Caco-2 (cell line): ENCODE measurements at regions not wholly inside any gene's neighbourhood (a gene's known extent, or its start where the extent isn't known, plus 50 kb on each side); places are given as distances from the start of the nearest gene placed in this dataset.

Experiments
- BruUV-seq: library from RNA; stranded (reverse); fragments of 400-500 nt; replicated peaks from 2 replicates; lab custom pipeline; 2021; lab: Mats Ljungman, UMichigan
- CTCF ChIA-PET: fragments of 300-600 bp; sonication (Branson Sonifier 250); formaldehyde crosslinking; loops from one replicate; lab custom pipeline; 2022; ENCODE audit warnings: antibody characterized with exemption; lab: Charles Lee
- POLR2A ChIA-PET: fragments of 300-600 bp; sonication (Branson Sonifier 250); formaldehyde crosslinking; loops from one replicate; lab custom pipeline; 2022; ENCODE audit warnings: antibody characterized with exemption; lab: Charles Lee
- DNase-seq, 2 experiments: peaks; one replicate each; pipeline versions ENCODE4 v3.0.0 to v3.0.0-alpha.2; 2020 to 2022
- H3K27me3 ChIP-seq: replicated peaks from 2 replicates; pipeline ENCODE4 v1.6.0; 2011; ENCODE audit warnings: low read length; ENCODE audit not compliant: control insufficient read depth, insufficient read depth
- H3K36me3 ChIP-seq: 2 replicates; pipeline ENCODE4 v1.5.1; 2011; ENCODE audit warnings: low read length; ENCODE audit not compliant: control insufficient read depth, insufficient read depth
- H3K4me1 ChIP-seq: fragments of 250-450 bp; sonication (Bioruptor Pico); 2 replicates; pipeline ENCODE4 v1.5.1; 2020; ENCODE audit warnings: mild to moderate bottlenecking
- H3K4me3 ChIP-seq: 2 replicates; pipeline ENCODE4 v1.5.1; 2011; ENCODE audit warnings: low read depth, mild to moderate bottlenecking, control low read depth, low read length
- H3K9me3 ChIP-seq: fragments of 250-450 bp; sonication (Bioruptor Pico); 2 replicates; pipeline ENCODE4 v1.5.1; 2020; ENCODE audit warnings: mild to moderate bottlenecking, moderate library complexity
- H3K27ac Mint-ChIP-seq: one replicate; pipeline ENCODE4 v1.8.0; 2022; ENCODE audit warnings: mixed read lengths; ENCODE audit not compliant: unreplicated experiment
- H3K27me3 Mint-ChIP-seq: one replicate; pipeline ENCODE4 v1.8.0; 2022; ENCODE audit warnings: mixed read lengths; ENCODE audit not compliant: insufficient read depth, unreplicated experiment
- H3K36me3 Mint-ChIP-seq: one replicate; pipeline ENCODE4 v1.8.0; 2022; ENCODE audit warnings: mild to moderate bottlenecking, mixed read lengths; ENCODE audit not compliant: insufficient read depth, unreplicated experiment
- H3K4me1 Mint-ChIP-seq: one replicate; pipeline ENCODE4 v1.8.0; 2022; ENCODE audit warnings: low read depth, mixed read lengths; ENCODE audit not compliant: unreplicated experiment
- H3K4me3 Mint-ChIP-seq: one replicate; pipeline ENCODE4 v1.8.0; 2022; ENCODE audit warnings: mild to moderate bottlenecking, moderate library complexity, mixed read lengths; ENCODE audit not compliant: unreplicated experiment
- H3K9me3 Mint-ChIP-seq: one replicate; pipeline ENCODE4 v1.8.0; 2022; ENCODE audit warnings: mixed read lengths; ENCODE audit not compliant: unreplicated experiment
- intact Hi-C: fragments of 100-400 bp; cut with micrococcal nuclease; formaldehyde crosslinking; loops from one replicate; pipeline ENCODE4 v1.10.0; 2022; ENCODE audit not compliant: unreplicated experiment
- TF ChIP-seq, protein P1 (sequence below), 2 experiments: fragments of 200-600 bp in 1 of 2; IDR thresholded peaks; 1 replicate in 1 of 2; 2 replicates in 1 of 2; pipeline versions ENCODE4 v1.5.1 to v1.8.0; 2011 to 2022; ENCODE audit warnings: antibody characterized with exemption in 1 of 2, control low read depth in 1 of 2, inconsistent platforms in 1 of 2, low read depth in 1 of 2, low read length in 1 of 2, mild to moderate bottlenecking in 1 of 2, moderate library complexity in 1 of 2; ENCODE audit not compliant: insufficient read depth in 1 of 2, severe bottlenecking in 1 of 2, unreplicated experiment in 1 of 2

DNA sequence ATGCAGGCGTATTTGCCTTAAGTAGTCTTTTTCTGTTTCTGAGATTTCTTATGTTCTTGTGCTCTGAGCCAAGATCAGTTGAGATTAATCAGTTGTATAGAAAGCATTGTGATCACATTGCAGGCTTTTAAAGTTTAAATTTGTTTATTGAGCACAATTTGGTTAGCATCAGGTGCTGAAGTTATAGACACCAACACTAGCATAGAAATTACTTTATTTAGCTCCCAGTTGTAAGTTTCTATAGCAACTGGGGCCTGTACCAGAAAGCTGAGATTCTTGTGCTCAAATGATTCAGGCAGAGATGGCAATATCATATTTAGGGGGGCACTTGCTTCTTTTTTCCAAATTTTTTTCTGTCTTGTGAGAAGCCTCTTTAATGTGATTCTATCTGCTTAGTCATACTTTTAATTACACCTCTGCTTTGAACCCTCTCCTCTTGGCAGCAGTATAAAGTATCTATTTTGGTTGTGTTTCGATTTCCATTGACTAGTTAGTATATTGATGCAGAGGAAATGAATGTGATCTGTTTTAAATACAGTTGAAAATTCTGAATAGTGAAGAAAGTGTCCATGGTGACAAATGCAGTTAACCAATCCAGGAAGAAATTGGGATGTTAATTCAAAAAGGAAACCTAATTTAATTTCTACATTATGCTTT lies 241.7 kb upstream of the GBE1 start:
- no TSS peak for BruUV-seq
- Mint-ChIP-seq H3K9me3 (no peaks in the 10 kb centered on the region), H3K36me3 (no peaks in the 10 kb centered on the region), H3K4me1 (no peaks in the 10 kb centered on the region), H3K27me3 (no peaks in the 10 kb centered on the region), H3K27ac (no peak overlapping the region), H3K4me3 (no peak overlapping the region)
- no peaks in the 10 kb centered on the region for H3K27me3 ChIP-seq
- TF ChIP-seq, protein P1, sequence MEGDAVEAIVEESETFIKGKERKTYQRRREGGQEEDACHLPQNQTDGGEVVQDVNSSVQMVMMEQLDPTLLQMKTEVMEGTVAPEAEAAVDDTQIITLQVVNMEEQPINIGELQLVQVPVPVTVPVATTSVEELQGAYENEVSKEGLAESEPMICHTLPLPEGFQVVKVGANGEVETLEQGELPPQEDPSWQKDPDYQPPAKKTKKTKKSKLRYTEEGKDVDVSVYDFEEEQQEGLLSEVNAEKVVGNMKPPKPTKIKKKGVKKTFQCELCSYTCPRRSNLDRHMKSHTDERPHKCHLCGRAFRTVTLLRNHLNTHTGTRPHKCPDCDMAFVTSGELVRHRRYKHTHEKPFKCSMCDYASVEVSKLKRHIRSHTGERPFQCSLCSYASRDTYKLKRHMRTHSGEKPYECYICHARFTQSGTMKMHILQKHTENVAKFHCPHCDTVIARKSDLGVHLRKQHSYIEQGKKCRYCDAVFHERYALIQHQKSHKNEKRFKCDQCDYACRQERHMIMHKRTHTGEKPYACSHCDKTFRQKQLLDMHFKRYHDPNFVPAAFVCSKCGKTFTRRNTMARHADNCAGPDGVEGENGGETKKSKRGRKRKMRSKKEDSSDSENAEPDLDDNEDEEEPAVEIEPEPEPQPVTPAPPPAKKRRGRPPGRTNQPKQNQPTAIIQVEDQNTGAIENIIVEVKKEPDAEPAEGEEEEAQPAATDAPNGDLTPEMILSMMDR (IDR thresholded peaks at IDR 0.05; ENCODE audit: insufficient read depth in 1 of 2, low read depth in 1 of 2, low read length in 1 of 2, severe bottlenecking in 1 of 2, unreplicated experiment in 1 of 2), result no peak
- no peaks in the 10 kb centered on the region for H3K9me3 ChIP-seq
- H3K36me3 ChIP-seq, result no peaks in the 10 kb centered on the region
- H3K4me3 ChIP-seq, result no peak overlapping the region
- no peaks in the 10 kb centered on the region for H3K4me1 ChIP-seq
- intact Hi-C loops, result no loop called here
- no peak for DNase-seq
- ChIA-PET CTCF (no interaction called here), POLR2A (no interaction called here)

DNA sequence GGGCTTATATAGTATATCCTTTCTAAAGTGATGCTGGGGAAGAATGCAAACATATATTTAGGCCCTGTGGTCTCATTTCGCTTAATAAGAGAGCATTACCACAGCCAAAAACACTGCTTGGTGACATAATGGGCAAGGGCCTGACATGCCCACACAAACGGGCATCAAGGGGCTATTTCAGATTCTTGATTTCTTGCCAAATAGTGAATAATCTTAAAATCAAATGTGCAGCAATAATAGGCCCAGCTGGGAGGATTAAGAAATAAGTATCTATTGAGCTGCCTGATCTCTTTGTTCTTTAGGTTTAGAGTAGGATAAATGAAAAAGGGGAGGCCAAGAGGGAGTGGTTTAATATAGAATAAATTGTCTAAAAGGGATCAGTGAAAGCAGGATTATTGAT lies 241.0 kb upstream of the GBE1 start:
- intact Hi-C loops, result no loop called here
- H3K27me3 Mint-ChIP-seq, result no peaks in the 10 kb centered on the region
- H3K36me3 Mint-ChIP-seq, result no peaks in the 10 kb centered on the region
- no peaks in the 10 kb centered on the region for H3K36me3 ChIP-seq
- no peaks in the 10 kb centered on the region for H3K4me1 Mint-ChIP-seq
- no peak for DNase-seq
- H3K4me3 Mint-ChIP-seq, result no peak overlapping the region
- no TSS peak for BruUV-seq
- POLR2A ChIA-PET, result no interaction called here
- H3K4me1 ChIP-seq, result no peaks in the 10 kb centered on the region
- H3K9me3 Mint-ChIP-seq, result no peaks in the 10 kb centered on the region
- CTCF ChIA-PET, result no interaction called here
- TF ChIP-seq, protein P1 (IDR thresholded peaks at IDR 0.05; ENCODE audit: insufficient read depth in 1 of 2, low read depth in 1 of 2, low read length in 1 of 2, severe bottlenecking in 1 of 2, unreplicated experiment in 1 of 2), result no peak
- no peak overlapping the region for H3K27ac Mint-ChIP-seq
- no peaks in the 10 kb centered on the region for H3K27me3 ChIP-seq
- no peak overlapping the region for H3K4me3 ChIP-seq
- H3K9me3 ChIP-seq, result no peaks in the 10 kb centered on the region

DNA sequence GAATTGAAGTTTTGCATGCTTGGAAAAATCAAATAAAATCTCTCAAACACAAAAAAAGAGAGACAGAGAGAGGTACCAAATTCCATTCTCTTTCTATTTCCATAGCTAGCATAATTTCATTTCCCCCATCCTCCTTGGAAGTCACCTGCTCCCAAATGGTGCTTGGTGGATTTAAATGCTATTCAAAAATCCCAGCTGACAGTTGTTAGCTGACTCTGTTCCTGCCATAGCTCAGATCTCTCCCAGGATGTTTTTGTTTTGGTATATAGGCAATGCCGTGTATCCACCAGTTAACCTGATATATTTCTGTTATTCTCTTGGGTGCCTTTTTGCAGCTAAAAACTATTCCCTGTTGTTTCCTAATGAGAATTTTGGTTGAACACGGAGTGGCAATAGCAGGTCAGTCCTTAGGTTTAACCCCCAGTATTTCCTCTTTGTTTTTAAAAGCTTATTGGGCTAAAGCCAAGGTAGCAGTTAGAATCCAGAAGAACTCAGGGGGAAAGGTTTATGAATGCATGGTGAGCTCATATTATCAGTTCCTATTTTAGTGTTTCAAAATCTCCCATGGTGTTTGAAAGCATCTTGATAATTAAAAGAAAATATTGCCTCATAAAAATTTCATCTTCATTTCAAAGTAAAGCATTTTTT lies 240.0 kb upstream of the GBE1 start:
- no TSS peak for BruUV-seq
- DNase-seq, result no peak
- Histone ChIP-seq H3K36me3 (no peaks in the 10 kb centered on the region), H3K27me3 (no peaks in the 10 kb centered on the region), H3K9me3 (no peaks in the 10 kb centered on the region), H3K4me1 (no peaks in the 10 kb centered on the region), H3K4me3 (no peak overlapping the region)
- Mint-ChIP-seq H3K9me3 (no peaks in the 10 kb centered on the region), H3K4me3 (no peak overlapping the region), H3K27ac (no peak overlapping the region), H3K36me3 (no peaks in the 10 kb centered on the region), H3K4me1 (no peaks in the 10 kb centered on the region), H3K27me3 (no peaks in the 10 kb centered on the region)
- ChIA-PET POLR2A (no interaction called here), CTCF (no interaction called here)
- intact Hi-C loops, result no loop called here
- TF ChIP-seq, protein P1 (IDR thresholded peaks at IDR 0.05; ENCODE audit: insufficient read depth in 1 of 2, low read depth in 1 of 2, low read length in 1 of 2, severe bottlenecking in 1 of 2, unreplicated experiment in 1 of 2), result no peak
